GM19328 (cell line): ENCODE measurements at regions not wholly inside any gene's neighbourhood (a gene's known extent, or its start where the extent isn't known, plus 50 kb on each side); places are given as distances from the start of the nearest gene placed in this dataset.

Source experiments
- ATAC-seq: cut with Tn5 transposase; IDR thresholded peaks from one replicate; pipeline ENCODE4 v1.9.1; 2021; ENCODE audit warnings: mild to moderate bottlenecking, moderate library complexity; ENCODE audit not compliant: unreplicated experiment

DNA sequence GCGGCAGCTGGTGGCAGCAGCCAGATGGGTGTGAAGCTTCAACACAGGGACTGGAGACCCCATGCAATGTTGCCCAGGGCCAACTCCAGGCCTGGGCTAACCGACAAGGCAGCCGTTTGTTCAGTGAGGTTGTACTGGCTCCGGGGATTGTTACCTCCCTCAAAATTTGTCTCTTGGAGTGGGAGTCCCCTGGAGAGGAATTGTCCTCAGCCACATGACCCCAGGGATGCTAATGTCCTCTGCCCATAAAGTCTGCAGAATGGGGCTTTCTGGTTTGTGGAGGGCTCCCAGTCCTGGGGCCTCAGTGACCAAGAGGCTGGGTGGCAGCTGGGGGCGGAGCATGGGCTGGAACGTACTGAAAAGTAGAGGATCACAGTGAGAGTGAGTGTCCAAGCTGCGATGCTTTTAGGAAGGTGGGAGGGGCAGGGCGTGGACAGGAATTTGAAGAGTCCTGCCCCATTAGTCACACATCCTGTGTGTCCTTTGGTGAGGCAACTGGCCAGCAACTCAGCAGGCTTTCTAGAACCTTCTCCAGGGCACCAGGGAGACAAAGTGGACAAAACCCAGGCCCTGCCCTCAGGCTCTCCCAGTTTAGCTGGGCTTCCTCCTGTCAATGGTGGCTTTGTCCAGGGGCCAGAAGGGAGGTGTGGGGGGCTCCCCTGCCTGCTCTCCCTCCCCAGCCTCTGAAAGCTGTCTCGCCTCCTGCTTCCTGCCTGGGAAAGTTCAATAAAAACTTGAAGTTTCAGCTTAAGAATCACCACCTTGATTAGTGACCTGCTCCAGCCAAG is 114.0 kb downstream of the NSG2 start:
- no peak for ATAC-seq

DNA sequence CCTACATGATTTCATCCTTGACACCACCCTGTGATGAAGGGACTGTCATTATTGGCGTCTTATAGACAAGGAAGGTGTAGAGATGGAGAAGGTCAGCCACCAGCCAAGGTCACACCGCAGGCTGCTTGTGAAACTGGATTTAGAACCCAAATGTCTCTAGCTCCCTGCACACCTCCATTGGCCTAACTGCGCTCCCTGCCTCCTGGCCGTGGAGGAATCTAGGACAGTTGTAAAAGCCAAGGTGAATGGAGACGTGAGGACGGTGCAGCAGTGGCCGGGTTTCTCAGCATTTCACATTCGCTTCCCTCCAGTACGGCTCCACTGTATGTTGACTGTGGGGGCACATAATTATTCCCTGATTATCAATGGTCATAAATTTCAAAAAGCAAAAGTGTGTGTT is 119.9 kb downstream of the NSG2 start:
- no peak for ATAC-seq

DNA sequence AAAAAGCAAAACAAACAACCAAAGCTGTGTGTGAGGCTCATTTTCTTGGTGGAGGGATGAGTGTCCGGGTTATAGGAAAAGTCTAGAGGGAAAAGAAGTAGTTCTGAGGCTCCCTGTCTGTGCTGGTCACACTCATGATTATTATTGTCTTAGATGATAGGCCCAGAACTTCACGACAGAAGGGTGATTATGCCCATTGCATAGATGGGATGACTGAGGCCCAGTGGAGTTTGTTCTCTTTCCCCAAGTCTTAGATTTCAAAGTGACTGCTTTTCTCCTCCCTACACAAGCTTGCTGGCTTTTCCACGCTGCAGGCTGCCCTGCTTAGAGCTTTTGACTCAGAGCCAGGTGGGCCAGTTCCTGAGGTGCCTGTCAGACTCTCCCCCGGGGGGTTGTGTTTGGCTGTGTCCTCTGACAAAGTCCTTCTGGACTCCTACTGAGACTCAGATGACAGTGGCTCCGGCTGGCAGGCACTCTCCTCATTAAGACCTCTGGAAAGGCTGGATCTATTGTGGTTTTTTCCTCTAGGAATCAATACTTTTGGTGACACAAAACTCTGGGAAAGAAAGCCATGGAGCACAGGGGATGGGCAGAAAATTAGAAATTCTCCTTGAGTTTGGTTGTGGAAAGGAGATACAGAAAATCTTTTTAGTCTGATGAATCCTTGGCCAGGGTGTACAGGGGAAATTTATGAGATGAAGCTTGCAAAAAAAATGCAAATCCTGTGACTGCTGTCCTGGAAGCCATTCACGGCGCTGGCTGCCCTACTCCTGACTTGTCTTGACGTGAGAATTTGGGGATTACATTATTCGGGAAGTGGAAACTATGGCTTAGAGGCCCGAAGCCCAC is 120.9 kb downstream of the NSG2 start:
- ATAC-seq, result no peak

DNA sequence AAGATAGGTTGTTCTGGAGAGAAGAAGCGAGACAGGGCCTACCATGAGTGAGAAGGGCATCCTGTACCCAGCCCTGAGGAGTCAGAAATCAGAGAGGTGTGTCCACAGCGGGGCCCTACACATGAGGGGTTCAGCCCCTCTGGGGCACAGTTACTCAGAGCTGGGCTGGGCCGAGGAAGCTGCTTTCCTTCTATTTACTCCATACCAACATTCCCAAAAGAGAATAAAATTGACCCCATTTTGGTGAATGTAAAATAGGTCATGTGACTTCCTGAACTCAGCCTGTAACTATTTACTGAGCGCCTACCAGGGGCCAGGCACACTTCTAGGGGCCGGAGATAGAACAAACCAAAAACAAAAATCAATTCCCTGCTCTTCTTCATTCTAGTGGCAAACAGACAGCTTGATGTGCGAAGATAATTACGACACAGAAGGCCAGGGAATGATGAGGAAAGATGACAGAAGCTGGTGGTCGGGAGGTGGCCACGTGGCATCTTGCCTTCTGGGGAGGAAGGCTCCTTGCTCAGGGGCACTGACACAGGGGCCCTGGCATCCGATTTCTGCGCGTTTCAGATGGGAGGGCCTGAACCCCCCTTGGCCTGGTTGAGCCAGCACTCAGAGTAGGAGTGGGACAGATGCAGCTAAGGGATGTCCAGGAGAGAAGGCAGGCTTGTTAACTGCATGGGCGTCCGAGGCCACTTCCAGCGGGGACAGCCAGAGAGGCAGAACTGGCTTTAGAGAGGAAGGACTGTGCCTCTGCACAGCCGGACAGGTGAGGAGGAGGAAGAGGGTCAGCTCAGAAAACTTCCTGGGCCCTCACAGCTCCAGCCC is 121.8 kb downstream of the NSG2 start:
- ATAC-seq, result no peak

DNA sequence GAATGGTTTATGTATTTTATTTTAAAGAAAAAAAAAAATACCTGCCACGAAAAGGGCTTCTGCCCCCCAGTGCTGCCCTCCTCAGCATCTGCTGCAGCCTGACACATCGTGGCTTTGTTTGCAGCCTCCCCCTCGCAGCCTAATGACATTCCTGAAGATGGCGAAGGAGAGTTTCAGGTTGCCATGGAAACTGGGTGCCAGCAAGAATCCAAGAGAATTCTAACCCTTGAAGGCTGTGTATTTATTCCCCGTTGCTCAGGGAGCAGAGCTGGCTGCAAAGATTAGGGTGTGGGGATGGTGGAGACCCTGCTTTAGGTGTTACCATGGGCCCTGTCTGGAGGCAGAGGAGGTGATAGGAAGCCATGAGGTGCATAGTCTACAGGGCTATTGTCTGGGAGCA is 126.6 kb downstream of the NSG2 start:
- ATAC-seq, result no peak

DNA sequence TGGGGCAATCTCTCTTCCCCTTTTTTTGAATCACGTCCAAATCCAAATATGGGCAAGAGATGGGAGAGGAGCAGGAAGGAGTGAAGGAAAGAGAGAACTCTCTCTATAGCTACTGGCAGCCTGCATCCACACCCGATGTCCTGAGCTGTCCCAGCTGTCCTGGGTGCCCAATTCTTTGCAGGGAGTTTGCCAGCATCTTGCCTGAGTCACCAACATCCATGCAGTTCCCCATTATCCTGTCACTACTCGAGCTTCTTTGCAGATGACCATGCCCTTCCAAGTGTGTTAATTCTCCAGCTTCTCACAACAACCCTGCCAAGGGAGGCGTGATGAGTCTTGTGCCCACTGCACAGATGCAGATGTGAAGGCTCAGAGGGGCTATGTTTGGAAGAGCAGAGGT is 127.1 kb downstream of the NSG2 start:
- ATAC-seq, result no peak

DNA sequence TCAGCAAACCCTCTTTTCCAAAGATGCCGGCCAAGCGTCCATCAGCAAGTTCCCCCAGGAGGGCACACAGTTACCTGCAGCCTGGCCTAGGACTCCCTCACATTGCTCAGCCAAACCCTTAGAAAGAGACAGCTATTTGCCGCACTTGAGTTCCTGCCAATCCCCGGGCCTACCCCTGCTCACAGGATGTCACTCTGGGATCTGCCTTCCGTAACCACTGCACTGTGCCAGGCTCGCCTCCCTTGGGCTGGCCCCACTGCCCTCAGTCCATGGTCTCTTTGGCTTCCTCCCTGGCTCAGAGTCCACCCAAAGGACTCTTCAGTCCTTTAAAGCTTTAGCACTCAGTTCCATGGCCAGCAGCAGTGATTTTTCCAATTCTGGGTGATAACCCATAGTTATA is 128.3 kb downstream of the NSG2 start:
- ATAC-seq, result no peak

DNA sequence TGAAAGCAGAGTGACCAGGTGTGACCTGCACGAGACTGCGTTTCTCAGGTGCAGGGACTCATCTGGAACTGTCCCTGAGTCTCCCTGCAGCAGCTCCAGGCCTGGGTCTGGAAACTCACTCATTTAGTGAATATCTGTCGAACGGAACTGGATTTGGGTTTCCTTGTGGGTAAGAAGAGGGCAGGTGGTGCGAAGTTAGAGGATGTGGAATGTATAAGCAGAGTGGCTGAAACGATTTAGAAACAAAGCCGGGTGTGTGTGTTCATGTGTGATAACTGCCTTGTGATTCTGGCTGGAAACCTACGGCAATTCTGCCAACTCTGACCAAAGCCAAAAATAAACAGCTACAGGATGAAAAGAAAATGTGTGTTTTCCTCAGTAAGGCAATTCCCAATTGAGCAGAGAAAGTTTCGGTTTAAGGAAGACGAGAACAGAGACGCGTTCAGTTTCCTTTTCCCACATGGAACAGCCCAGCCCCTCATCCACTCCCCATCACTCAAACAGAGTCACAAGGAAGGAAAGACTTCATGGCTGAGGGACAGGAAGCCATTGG is 130.3 kb downstream of the NSG2 start:
- ATAC-seq, result no peak

DNA sequence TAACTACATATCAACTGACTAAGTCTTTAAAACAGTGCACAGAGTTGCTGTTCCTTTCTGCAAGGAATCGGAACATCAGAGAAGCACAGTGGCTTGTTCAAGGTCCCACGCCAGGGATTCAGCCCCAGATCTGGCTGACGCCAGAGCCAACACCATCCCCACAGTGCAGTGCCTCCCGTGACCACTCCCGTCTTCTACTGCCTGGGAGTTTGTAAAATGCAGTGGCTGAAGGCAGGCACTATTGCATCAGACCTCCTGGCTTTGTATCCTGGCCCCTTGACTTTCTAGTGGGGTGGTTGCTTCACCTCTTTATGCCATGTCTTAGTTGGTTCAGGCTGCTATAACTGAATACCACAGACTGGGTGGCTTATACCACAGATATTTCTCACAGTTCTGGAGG is 131.0 kb downstream of the NSG2 start:
- no peak for ATAC-seq

DNA sequence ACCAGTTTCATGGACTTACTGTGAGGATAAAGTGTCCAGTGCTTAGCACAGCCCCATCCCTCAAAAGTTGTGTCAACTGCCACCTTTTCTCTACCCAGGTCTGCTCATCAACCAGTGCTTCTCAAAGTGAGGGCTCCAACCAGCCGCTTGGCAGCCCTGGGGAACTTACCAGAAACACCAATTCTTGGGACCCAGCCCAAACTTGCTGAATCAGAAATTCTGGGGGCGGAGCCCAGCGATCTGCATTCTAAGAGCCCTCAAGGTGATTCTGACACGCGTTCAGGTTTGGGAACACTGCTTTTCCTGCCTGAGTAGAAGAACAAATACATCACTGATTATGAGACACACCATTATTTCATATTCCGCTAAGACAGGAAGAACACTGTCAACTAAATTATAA is 132.0 kb downstream of the NSG2 start:
- no peak for ATAC-seq

DNA sequence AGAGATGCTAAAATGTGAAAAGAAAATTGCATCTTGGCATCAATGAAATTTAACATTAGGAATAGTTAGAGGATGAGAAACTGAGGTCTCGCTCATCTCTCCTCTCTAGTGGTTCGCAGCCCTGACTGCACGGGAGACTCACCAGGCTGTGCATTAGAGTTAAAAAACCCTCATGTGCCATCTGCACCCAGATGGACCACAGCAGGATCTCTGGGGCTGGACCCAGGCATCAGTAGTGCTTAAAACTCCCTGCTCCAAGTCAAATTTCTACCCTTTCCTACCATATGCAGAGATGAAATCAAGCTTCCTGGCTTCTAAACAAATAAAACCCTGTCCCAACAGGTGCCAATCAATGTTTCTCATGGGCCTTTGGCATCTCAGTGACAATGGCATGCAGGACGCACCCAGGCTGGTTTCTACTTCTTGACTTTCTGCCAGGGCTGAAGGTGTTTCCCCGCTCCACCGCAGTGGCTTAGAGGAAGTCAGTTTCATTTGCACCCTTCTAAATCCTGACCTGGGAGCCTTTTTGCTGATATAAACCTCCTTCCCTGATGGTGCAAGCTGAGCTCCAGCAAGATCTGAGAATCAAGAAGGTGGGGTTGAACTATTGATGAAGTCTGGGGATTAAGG is 132.6 kb downstream of the NSG2 start:
- no peak for ATAC-seq

DNA sequence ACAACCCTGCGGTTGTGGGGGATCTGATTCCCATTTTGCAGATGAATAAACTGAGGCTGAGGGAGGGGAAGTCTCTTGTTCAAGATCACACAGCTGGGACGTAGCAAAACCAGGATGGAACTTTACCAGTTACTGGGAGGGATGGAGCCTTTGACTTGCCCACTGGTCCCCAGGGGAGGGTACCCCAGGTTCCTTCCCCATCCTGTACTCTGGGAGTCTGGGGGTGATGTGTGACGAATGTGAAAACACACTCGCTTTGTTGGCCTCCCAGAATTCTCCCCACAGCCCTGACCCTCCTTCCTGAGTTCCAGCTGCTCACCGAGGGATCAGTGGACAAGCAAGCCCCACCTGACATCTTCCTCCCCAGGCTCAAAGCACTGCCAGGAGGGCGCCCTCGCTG is 135.1 kb downstream of the NSG2 start:
- no peak for ATAC-seq

DNA sequence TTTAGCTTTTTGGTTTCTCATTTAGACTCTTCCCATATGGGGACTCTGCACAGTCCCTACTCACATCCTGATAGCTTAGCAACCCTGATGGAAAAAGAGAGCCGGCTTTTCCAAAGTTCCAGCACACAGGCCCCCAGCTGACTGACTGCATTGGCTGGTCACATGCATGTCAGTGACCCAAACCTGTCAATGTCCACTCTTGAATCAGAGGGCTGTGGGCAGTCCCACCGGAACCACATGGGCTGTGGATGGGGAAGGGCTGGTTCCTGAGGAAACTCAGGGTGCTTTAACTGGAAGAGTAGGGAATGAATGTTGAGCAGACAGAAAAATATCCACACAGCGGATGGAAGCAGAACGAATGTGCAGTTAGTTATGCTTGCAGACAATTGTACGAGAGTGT is 136.6 kb downstream of the NSG2 start:
- ATAC-seq, result no peak

DNA sequence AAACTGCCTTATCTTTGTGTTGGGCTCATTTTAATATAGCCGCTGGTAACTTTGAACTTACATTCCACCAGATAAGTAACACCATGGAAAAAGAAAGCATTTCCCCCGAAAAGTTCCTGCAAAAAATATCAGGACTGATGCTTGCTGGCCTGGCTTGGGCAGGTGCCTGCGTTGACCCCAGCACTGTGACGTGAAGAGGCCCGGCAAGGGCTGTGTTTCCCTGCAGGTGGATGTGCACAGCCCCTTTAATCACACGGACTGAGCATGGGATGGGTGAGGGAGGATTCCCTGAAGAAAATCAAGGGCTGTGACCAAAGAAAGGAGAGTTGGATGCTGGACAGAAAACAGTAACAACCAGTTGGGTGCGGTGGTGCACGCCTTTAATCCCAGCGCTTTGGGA is 138.2 kb downstream of the NSG2 start:
- no peak for ATAC-seq

DNA sequence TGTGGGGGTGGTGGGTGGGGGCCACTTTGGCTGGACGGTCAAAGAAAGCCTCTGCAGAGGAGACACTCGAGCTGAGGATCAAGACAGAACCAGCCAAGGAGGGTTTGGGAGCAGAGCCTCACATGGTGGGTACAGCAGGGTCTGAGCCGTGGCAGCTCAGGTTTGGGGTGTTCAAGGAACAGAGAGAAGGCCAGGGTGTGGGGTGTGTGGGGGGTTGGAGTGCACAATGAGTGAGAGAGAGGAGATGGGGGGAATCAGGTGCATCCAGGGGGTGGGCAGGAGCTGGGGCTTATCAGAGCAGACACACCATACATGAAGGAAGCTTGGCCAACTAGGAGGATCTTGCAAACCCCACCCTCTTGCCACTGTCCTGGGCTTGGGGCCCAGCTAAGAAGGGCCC is 140.0 kb downstream of the NSG2 start:
- ATAC-seq, result no peak

DNA sequence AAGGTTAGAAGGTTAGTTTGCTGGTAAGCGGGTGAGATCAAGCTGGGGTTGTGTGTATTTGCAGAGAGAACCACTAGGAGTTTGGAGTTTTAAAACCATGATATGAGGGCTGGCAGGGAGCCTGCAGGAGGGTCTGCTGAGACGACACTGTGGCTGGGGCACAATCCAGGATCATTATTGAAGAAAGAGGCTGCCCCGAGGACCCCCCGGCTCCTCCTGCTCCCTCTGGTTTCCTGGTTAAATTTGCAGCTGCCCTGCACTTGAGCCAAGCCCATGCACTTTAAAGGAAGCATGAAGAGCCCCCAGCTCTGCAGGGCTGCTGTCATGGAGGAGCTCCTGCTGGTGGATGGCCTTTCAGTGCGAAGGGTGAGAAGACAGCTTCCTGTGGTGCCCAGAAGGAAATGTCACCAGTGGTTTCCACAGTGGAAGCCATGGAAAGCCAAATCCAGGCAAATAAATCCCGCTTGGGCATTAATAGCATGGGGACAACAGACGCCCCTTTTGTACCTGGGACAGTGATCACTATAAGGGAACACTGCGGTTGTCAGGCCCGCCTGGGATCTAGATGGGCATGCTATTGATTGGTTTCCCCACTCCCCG is 140.7 kb downstream of the NSG2 start:
- ATAC-seq, result no peak

DNA sequence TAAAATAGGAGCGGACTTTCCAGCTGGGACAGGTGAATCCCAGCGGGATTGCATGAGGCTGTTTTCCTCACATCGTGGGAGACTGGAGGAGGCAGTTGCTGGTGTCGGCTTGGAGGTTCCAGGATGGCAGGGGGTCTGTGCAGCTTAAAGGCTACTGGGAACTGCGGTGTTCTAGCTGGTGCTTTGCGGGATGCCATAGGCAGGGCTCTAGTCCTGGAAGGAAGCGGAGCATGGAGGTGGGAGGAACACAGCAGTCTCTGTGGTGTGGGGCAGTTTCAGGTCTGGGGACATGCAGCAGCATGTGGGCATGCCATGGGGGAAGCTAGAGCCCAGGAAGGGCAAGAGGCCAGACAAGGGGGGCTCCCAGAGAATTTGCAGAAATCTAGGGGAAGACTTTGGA is 141.5 kb downstream of the NSG2 start:
- no peak for ATAC-seq

DNA sequence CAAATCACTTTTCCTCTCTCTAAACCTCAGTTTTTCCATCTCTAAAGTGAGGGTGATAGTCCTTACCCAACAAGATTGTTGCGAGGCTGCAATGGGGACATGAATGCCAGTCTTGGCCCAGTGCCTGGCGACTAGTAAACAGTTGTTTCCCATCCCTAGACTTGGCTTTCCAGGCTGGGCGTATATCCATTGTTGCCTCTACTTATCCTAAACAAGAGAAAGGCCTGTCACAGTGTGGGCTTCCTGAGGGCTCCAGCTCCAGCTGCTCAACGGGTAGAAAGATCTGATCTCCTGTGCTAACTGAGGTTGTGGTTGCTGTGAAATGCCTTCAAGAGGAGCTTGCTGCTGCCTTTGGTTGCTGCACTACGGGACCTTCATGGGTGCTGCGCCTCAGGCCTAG is 142.0 kb downstream of the NSG2 start:
- ATAC-seq, result no peak

DNA sequence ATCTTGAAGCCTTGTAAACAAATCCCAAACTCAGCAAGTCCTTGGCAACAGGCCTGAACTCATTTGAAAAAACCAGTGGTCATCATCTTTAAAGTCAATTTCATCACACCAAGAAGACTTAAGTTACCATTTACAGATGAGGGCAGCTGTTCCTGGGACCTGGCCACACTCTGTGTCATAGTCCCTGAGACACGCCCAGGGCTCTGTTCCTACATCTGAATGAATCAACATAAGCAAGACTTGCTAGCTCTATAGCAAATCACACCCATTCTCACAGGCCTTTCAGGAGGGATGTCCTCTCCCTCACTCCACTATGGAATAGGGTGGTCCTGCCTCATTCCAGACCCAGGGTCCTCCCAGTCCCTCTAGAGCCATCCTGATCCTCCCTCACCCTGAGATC is 142.8 kb downstream of the NSG2 start:
- ATAC-seq, result no peak
